Vagina (tissue), 2 donors: ENCODE measurements at regions not wholly inside any gene's neighbourhood (a gene's known extent, or its start where the extent isn't known, plus 50 kb on each side); places are given as distances from the start of the nearest gene placed in this dataset.
"Not testable (repeated sequence)": the region's sequence is repeated elsewhere in the genome, so short reads cannot be mapped to it uniquely, and the experiment has no call there.

Experiments
- DNase-seq, 2 donors: peaks; one replicate each; pipeline ENCODE4 v3.0.0-alpha.2; 2017; ENCODE audit errors: extremely low spot score in 2 of 2
- H3K27ac ChIP-seq: fragments of 200-600 bp; sonication (generic); one replicate; pipeline ENCODE4 v1.5.1; 2019
- H3K27me3 ChIP-seq: fragments of 200-600 bp; sonication (generic); one replicate; pipeline ENCODE4 v1.5.1; 2019
- H3K36me3 ChIP-seq, 2 donors: fragments of 200-600 bp; sonication (generic); one replicate each; pipeline ENCODE4 v1.5.1; 2017 to 2019
- H3K4me1 ChIP-seq: fragments of 200-600 bp; sonication (generic); one replicate; pipeline ENCODE4 v1.5.1; 2019
- H3K4me3 ChIP-seq, 2 donors: fragments of 200-600 bp; sonication (generic); 1 replicate in 1 of 2; 2 replicates in 1 of 2; pipeline ENCODE4 v1.5.1; 2016 to 2019
- H3K9me3 ChIP-seq: fragments of 200-600 bp; sonication (generic); one replicate; pipeline ENCODE4 v1.5.1; 2019
- POLR2A ChIP-seq, 2 donors: fragments of 450-650 bp; IDR thresholded peaks; one replicate each; pipeline ENCODE4 v1.6.1; 2017; ENCODE audit warnings: antibody characterized with exemption in 2 of 2, mild to moderate bottlenecking in 2 of 2, moderate library complexity in 2 of 2
- POLR2AphosphoS5 ChIP-seq, 2 donors: sonication (generic); formaldehyde crosslinking; IDR thresholded peaks; one replicate each; pipeline ENCODE4 v1.9.0; 2017; ENCODE audit warnings: antibody characterized with exemption in 2 of 2, mild to moderate bottlenecking in 2 of 2, low read depth in 1 of 2; ENCODE audit not compliant: insufficient read depth in 1 of 2
- intact Hi-C: fragments of 100-400 bp; cut with DNase I; formaldehyde crosslinking; loops from one replicate; pipeline ENCODE4 v1.15.1; 2023
- TF ChIP-seq, protein P1 (sequence below), 3 experiments: fragments of 450-650 bp in 2 of 3; fragments of 200-600 bp in 1 of 3; sonication (generic) in 1 of 3; IDR thresholded peaks; one replicate each; pipeline ENCODE4 v1.5.1; 2017 to 2019; ENCODE audit warnings: antibody characterized with exemption in 3 of 3, mild to moderate bottlenecking in 2 of 3, moderate library complexity in 2 of 3

DNA sequence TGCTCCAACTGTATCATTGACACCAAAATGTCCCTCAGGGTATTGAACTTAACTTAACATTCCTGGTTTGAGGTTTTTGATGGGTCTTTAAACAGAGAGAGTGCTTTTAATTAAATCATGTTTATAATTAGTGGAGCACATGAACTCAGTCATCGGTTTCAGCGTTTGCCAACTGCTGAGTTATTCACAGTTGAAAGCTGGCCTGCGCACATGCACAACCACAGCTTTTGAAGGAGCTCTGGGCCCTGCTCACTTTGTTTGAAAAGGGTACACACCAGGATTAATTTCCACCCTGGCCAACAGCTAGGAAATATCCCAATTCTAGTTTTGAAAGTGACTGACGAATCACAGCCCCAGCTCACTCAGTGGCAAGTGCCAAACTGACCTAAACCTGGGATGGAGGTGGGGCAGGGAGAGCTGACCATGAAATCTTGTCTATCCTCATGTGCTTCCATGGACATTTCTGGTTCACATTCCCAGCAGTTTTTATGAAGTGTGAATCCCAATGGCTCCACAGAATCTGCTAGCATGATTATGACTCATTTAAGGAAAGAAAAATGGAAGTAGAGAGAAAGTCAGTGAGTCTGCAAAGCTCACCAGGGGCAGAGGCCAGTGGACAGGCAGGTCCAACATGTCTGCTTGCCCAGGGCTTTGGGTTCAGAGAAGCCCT, 247.8 kb downstream of the FNDC1 start:
- H3K9me3 ChIP-seq = peaks cover 8% of the 10 kb centered on the region
- H3K27me3 ChIP-seq = no peaks in the 10 kb centered on the region
- H3K4me1 ChIP-seq = no peaks in the 10 kb centered on the region
- no peak overlapping the region for H3K4me3 ChIP-seq
- H3K27ac ChIP-seq = no peak overlapping the region
- TF ChIP-seq POLR2A (IDR thresholded peaks at IDR 0.05) = no peak
- TF ChIP-seq, protein P1, sequence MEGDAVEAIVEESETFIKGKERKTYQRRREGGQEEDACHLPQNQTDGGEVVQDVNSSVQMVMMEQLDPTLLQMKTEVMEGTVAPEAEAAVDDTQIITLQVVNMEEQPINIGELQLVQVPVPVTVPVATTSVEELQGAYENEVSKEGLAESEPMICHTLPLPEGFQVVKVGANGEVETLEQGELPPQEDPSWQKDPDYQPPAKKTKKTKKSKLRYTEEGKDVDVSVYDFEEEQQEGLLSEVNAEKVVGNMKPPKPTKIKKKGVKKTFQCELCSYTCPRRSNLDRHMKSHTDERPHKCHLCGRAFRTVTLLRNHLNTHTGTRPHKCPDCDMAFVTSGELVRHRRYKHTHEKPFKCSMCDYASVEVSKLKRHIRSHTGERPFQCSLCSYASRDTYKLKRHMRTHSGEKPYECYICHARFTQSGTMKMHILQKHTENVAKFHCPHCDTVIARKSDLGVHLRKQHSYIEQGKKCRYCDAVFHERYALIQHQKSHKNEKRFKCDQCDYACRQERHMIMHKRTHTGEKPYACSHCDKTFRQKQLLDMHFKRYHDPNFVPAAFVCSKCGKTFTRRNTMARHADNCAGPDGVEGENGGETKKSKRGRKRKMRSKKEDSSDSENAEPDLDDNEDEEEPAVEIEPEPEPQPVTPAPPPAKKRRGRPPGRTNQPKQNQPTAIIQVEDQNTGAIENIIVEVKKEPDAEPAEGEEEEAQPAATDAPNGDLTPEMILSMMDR (IDR thresholded peaks at IDR 0.05) = no peak
- no peak for TF ChIP-seq POLR2AphosphoS5 (IDR thresholded peaks at IDR 0.05; ENCODE audit: insufficient read depth in 1 of 2, low read depth in 1 of 2)
- peak in 1 of 2 donors; percentile 40 for DNase-seq
- H3K36me3 ChIP-seq = no peaks in the 10 kb centered on the region
- intact Hi-C loops = no loop called here

DNA sequence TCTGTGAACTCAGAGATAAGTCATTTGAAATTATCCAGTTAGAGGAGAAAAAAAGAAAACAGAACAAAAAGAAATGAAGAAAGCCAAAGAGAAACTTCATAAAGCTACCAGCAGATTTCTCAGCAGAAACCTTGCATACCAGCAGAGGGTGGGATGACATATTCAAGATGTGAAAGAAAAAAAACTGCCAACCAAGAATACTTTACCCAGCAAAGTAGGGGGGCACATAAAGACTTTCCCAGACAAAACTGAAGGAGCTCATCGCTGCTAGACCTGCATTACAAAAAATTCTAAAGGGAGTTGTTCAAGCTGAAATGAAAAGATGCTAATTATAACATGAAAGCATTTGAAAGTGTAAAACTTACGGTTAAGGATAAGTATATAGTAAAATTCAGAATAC, 246.3 kb downstream of the FNDC1 start:
- Histone ChIP-seq H3K9me3 (peaks cover 8% of the 10 kb centered on the region), H3K27ac (no peak overlapping the region), H3K4me3 (no peak overlapping the region), H3K4me1 (no peaks in the 10 kb centered on the region), H3K27me3 (no peaks in the 10 kb centered on the region), H3K36me3 (no peaks in the 10 kb centered on the region)
- no peak for TF ChIP-seq POLR2A (IDR thresholded peaks at IDR 0.05)
- no peak for TF ChIP-seq POLR2AphosphoS5 (IDR thresholded peaks at IDR 0.05; ENCODE audit: insufficient read depth in 1 of 2, low read depth in 1 of 2)
- TF ChIP-seq, protein P1 (IDR thresholded peaks at IDR 0.05) = no peak
- no peak for DNase-seq
- intact Hi-C loops = no loop called here

DNA sequence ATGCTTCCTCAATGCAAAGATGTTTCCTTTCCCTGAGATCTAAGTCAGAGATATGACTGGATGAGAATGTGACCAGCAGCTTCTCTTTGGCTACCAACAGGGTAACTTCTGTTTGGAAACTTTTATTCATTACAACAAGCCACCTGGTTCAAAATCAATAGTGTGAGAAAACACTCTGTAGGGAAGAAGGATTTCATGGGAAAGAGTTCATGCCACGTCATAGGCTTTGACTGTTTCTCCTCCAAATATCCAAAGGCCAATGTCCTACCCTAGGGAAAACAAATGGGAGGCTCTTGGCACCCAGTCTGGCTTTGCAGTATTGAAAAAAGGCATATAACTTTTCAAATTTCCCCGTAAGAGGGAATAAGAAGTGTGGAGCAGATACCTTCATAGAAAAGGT, 245.5 kb downstream of the FNDC1 start:
- Histone ChIP-seq H3K4me1 (no peaks in the 10 kb centered on the region), H3K36me3 (no peaks in the 10 kb centered on the region), H3K27me3 (no peaks in the 10 kb centered on the region), H3K27ac (no peak overlapping the region), H3K9me3 (peaks cover 8% of the 10 kb centered on the region), H3K4me3 (no peak overlapping the region)
- intact Hi-C loops = no loop called here
- TF ChIP-seq POLR2A (IDR thresholded peaks at IDR 0.05) (no peak), POLR2AphosphoS5 (IDR thresholded peaks at IDR 0.05; ENCODE audit: insufficient read depth in 1 of 2, low read depth in 1 of 2) (no peak)
- TF ChIP-seq, protein P1 (IDR thresholded peaks at IDR 0.05) = no peak
- no peak for DNase-seq

DNA sequence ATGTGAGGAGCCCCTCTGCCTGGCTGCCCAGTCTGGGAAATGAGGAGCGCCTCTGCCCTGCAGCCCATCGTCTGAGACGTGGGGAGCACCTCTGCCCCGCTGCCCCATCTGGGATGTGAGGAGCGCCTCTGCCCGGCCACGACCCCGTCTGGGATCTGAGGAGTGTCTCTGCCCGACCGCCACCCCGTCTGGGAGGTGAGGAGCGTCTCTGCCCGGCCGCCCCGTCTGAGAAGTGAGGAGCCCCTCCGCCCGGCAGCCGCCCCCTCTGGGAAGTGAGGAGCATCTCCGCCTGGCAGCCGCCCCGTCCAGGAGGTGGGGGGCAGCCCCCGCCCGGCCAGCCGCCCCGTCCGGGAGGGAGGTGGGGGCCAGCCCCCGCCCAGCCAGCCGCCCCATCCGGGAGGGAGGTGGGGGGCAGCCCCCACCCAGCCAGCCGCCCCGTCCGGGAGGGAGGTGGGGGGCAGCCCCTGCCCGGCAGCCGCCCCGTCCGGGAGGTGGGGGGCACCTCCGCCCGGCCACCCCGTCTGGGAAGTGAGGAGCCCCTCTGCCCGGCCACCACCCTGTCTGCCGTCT, 238.1 kb downstream of the FNDC1 start:
- DNase-seq, H3K4me3 ChIP-seq, H3K4me1 ChIP-seq, H3K27ac ChIP-seq, H3K9me3 ChIP-seq, H3K27me3 ChIP-seq, H3K36me3 ChIP-seq, intact Hi-C loops: not testable (repeated sequence)

DNA sequence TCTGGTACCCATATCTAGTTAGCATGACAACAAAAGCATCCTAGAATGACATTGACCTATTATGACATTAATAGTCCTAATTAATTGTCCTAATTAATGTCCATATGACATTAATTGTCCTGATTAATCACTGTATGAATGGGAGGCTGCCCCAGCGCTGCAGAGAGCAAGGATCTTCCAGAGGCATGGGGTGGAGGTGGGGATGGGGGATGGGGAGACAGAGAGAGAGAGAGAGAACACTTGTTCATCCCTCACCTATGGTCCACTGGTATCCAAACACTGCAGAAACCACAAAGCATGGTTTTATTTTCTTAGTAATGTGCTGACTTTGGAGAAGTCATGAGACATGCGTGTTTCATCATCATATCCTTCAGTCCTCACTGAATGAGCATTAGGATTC, 235.1 kb downstream of the FNDC1 start:
- DNase-seq = no peak
- H3K27ac ChIP-seq = no peak overlapping the region
- no peaks in the 10 kb centered on the region for H3K9me3 ChIP-seq
- TF ChIP-seq, protein P1 (IDR thresholded peaks at IDR 0.05) = no peak
- TF ChIP-seq POLR2AphosphoS5 (IDR thresholded peaks at IDR 0.05; ENCODE audit: insufficient read depth in 1 of 2, low read depth in 1 of 2) (no peak), POLR2A (IDR thresholded peaks at IDR 0.05) (no peak)
- intact Hi-C loops = no loop called here
- no peaks in the 10 kb centered on the region for H3K4me1 ChIP-seq
- H3K36me3 ChIP-seq = no peaks in the 10 kb centered on the region
- H3K27me3 ChIP-seq = no peaks in the 10 kb centered on the region
- H3K4me3 ChIP-seq = no peak overlapping the region
